Astrocyte (in vitro differentiated cells and primary cell): ENCODE measurements at regions not wholly inside any gene's neighbourhood (a gene's known extent, or its start where the extent isn't known, plus 50 kb on each side); places are given as distances from the start of the nearest gene placed in this dataset.

Source experiments
- CTCF ChIP-seq: IDR thresholded peaks from 2 replicates; pipeline ENCODE4 v1.5.1; 2011; ENCODE audit warnings: low read depth, mild to moderate bottlenecking, inconsistent platforms, low read length, moderate library complexity; ENCODE audit not compliant: insufficient read depth
- EZH2 ChIP-seq: IDR thresholded peaks from 2 replicates; pipeline ENCODE4 v1.6.1; 2012; ENCODE audit warnings: mild to moderate bottlenecking, low read length, inconsistent platforms; ENCODE audit not compliant: insufficient read depth

GRCh38 chr2:236408786-236409185, 144.6 kb upstream of the ASB18 start:
- TF ChIP-seq CTCF (no peak), EZH2 (no peak)
